ENCODE measurements at regions not wholly inside any gene's neighbourhood (a gene's known extent, or its start where the extent isn't known, plus 50 kb on each side); places are given as distances from the start of the nearest gene placed in this dataset.
"Not testable (repeated sequence)": the region's sequence is repeated elsewhere in the genome, so short reads cannot be mapped to it uniquely, and the experiment has no call there.

DNA sequence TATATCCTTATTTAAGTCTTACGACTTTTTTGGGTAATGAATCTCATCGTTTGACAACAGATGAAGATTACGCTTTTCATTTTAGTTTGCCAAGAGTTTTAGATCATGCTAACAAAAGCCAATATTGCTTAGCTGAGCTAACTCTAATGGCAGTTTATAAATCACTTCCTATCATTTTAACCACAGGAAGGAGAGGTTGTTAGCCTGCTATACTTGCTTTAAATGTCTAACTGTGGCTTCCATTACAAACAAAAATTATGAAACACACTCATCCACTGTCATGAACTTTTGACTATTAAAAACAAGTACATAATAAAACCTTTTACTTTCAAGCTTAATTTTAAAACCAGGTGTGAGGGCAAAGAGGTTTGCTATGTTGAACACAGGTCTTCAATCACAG is 53.7 kb upstream of the ANKH start:
- H3K36me3 Mint-ChIP-seq, result no peaks in the 10 kb centered on the region
- CTCF ChIA-PET, result interaction anchor here (0.9 kb wide), 1 partner anchor 115 kb away, joined by 3 read pairs; no protein-coding TSS in a partner anchor
- H3K4me3 Mint-ChIP-seq, result no peak overlapping the region
- DNase-seq, result no peak
- no peaks in the 10 kb centered on the region for H3K9me3 Mint-ChIP-seq
- H3K4me1 Mint-ChIP-seq, result peaks cover 28% of the 10 kb centered on the region
- peak overlapping the region; percentile 87 for H3K27ac Mint-ChIP-seq
- peaks cover 10% of the 10 kb centered on the region for H3K27me3 Mint-ChIP-seq

DNA sequence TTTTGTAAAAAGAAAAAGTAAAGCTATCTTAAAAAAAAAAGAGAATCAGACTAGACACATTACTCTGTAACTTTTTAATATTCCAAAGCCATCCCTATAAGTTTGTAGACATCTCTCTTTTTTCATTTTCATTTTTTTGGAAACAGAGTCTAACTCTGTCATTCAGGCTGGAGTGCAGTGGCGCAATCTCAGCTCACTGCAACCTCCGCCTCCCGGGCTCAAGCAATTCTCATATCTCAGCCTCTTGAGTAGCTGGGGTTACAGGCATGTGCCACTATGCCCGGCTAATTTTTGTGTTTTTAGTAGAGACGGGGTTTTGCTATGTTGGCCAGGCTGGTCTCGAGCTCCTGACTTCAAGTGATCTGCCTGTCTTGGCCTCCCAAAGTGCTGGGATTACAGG is 51.4 kb upstream of the ANKH start:
- H3K9me3 Mint-ChIP-seq, DNase-seq, H3K36me3 Mint-ChIP-seq, H3K27ac Mint-ChIP-seq, H3K27me3 Mint-ChIP-seq, H3K4me3 Mint-ChIP-seq: not testable (repeated sequence)
- CTCF ChIA-PET, result interaction anchor here (0.7 kb wide), 1 partner anchor 144 kb away, joined by 3 read pairs; no protein-coding TSS in a partner anchor
- H3K4me1 Mint-ChIP-seq, result peaks cover 28% of the 10 kb centered on the region

DNA sequence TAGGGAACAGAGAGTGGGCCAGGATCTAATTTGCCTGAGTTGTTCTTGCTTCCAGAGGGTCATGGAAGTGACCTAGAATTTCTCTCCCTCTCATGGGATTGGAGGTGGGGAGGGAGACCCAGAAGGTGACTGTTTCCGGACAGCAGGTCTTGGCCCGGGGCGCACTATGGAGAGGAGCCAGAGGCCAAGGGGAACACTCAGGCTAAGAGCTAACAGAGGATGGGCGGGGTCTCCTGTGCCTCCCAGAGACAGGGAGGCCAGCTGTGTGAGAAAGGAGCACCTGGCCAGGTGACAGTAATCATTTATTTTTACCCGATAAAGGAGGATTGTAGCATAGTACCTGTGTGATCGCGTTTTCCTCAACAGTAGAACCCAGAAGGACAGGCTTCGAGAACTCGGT is 50.9 kb upstream of the ANKH start:
- CTCF ChIA-PET, result no interaction called here
- no peak for DNase-seq
- Mint-ChIP-seq H3K9me3 (no peaks in the 10 kb centered on the region), H3K27ac (no peak overlapping the region), H3K27me3 (peaks cover 10% of the 10 kb centered on the region), H3K36me3 (no peaks in the 10 kb centered on the region), H3K4me1 (peaks cover 28% of the 10 kb centered on the region), H3K4me3 (no peak overlapping the region)
